HG03025 (cell line): ENCODE measurements at regions not wholly inside any gene's neighbourhood (a gene's known extent, or its start where the extent isn't known, plus 50 kb on each side); places are given as distances from the start of the nearest gene placed in this dataset.

Source experiments
- ATAC-seq: cut with Tn5 transposase; IDR thresholded peaks from one replicate; pipeline ENCODE4 v1.9.1; 2021; ENCODE audit warnings: mild to moderate bottlenecking, moderate library complexity; ENCODE audit not compliant: unreplicated experiment, low FRiP score

DNA sequence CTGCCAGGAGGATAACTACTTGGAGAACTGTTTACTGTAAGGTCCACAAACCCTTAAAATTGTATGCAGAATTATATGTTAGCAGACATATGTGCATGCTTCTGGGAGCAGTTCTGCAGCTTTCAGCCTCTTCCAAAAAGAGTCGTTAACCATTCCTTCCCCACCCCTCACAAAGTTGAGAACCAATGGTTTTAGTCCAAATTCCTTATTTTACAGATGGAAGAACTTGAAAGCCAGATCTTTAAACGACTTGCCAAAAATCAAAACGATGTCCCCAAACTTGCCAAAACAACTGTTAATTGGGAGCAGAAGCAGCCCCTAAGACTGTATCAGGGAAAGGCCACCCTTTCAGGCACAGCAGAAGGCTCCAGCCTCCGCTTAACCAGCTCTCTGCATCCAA, 266.4 kb upstream of the ANKRD55 start:
- ATAC-seq, result no peak

GRCh38 chr5:56498759-56499395, 265.7 kb upstream of the ANKRD55 start:
- no peak for ATAC-seq

DNA sequence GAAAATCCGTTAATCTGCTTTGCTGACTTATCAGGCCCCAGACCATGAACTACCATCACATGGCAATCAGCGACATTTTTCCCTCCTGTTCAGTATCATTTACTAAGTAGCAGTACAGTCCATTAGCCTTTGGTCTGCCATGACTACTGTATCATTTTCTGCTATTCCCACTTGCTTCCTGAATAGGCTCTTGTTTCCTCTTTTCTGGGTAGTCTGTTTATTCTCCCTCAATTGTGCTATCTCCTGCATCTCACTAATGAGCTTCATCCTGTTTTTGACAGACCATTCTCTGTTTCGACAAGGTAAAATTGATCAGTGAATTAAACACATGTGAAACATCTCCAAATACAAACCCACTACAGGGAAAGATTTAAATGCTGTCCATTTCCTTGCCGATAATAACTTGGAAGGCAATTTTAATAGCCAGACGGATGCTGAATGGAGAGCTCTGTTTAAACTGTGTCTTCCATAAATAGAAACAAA, 263.5 kb upstream of the ANKRD55 start:
- ATAC-seq, result no peak

DNA sequence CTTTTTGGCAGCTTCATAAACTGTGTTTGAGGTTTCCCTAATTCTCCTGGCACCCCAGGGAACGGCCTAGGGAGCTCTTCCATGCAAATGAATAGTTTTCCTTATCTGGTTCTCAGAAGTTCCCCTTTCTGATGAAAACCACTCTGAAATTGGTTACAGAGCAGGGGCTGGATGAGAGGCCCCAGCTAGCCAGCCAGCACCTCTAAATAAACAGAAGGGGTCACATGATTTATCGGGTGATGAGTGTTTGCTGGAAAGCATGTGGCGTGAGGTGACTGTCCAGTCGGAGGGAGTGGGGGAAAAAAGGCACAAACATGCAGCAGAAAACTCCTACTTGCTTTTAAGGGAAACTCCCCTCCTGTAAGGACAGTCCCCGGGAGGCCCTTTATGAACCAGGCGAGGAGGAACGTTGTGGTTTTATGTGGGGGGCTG, 261.2 kb upstream of the ANKRD55 start:
- no peak for ATAC-seq

DNA sequence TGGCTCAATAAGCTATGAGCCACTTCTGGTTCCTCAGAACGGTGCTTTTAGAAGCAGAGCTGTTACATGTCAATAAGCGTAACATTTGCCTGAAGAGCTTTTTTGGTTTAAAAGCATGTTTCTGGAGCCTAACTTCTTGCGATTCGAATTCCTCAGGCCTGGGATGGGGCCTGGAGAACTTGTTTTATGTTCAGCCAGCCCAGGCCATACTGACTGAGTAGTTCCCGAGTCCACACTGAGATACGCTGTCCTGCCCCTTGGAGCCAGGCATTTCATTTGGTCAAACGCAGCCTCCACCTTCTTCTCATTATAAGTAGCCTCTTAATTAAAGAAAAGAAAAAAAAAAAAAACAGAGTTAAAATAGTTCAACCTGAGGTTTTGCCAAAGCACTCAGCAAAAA, 260.6 kb upstream of the ANKRD55 start:
- ATAC-seq, result no peak

GRCh38 chr5:56493308-56493707, 260.2 kb upstream of the ANKRD55 start:
- no peak for ATAC-seq

DNA sequence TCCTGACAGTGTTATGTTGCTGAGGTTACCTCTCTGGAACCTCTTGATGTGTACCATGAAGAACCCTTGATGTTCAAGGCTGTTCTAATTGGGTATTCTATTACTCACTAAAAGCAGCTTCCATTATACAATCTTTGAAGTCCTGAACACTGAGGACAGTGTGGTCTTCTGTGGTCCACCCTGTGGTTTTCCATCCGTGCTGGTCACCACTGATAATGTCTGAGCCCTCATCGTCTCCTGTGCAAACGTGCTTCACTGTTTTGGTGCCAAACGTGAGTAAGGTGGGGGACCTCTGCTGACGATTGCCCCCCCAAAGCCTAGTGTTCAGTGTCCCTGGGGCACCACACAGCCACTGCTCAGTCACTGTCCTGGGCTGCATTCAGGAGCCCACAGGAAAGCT, 259.7 kb upstream of the ANKRD55 start:
- ATAC-seq, result no peak

DNA sequence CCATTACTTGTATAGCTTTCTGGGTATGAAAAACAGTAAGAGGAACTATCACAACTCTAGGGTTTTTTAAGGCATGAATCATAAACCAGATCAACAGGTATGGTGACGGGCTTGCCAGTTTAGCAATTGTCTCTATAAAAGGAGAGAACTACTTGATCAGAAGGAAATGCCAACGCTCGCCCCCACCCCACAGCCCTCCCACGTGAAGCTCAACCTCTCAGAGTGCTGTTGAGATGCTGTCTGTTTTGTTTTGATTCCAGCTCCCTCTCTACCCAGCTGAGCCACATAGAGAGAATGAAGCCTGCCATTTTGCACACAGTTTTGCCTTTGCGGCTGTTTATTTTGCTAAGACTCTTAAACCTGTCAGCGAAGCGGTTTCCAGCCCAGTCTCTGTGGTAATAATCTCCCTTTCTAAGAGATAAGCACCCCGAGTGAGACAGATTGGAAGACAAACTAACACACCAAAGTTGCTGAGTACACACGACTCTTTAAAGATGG, 257.9 kb upstream of the ANKRD55 start:
- no peak for ATAC-seq

GRCh38 chr5:56489272-56489671, 256.1 kb upstream of the ANKRD55 start:
- no peak for ATAC-seq

DNA sequence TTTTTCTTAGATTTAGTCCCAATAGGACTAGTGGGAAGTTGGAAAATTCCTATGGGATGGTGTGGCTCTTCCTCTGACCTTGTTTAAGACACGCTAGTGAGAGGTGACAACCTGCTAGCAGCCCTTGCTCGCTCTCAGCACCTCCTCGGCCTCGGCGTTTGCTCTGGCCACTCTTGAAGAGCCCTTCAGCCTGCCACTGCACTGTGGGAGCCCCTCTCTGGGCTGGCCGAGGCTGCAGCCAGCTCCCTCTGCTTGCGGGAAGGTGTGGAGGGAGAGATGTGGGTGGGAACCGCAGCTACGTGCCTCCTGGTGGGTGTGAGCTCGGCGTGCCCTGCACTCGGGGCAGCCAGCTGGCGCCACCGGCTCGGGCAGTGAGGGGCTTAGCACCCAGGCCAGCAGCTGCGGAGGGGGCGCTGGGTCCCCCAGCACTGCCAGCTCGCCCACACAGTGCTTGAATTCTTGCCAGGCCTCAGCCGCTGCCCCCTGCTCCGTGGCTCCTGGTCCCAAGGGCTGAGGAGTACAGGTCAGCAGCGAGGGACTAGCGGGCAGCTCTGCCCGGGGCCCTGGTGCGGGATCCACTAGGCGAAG, 254.5 kb upstream of the ANKRD55 start:
- no peak for ATAC-seq

DNA sequence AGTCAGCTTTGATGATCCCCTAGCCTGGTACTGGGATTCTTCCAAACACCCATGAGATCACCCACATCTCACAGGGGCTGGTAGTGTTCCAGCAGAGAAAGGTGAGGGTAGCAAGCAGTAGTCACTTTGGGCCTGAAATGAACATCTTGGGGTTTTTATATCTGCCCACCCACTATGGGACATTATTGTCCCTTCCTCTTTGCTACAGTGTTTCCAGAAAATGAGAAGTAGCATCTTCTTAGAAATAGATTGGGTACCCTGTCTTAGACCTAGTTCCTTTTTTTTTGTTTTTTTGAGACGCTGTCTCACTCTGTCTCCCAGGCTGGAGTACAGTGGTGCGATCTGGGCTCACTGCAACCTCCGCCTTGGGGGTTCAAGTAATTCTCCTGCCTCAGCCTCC, 249.2 kb upstream of the ANKRD55 start:
- ATAC-seq, result no peak

GRCh38 chr5:56481428-56482357, 248.6 kb upstream of the ANKRD55 start:
- no peak for ATAC-seq

DNA sequence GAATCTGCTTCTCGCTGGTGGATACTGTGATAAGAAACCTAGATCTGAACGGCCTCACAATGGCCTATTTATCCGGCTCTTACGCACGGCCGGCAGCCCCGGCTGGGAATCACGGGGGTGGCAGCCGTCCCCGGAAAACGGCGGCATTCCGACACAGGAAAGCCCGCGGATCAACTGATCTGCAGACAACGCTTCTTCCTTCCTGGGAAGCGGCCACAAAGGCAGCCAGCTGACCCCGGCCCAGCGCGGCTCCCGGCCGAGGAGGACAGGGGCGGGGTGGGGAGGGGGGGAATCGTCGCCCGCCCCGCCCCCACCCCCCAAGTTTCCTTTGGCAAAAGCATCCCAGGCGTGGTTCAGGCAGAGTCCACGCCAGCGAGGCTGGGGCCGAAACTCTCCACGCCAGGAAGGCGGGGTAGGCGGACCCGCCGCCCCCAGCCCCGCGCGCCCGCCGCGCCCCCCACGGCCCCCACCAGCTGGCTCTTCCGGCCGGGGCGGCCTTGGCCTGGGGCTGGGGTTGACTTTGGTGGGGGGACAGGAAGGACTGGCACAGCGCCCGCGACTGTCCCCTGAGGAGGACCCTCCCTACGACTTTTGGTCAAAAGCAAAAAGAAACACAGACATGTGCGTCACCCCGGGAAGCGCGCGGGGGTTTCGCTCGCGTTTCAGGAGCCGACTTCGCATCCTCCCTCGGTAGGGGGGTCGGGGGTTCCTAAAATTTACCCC, 247.7 kb upstream of the ANKRD55 start:
- no peak for ATAC-seq

GRCh38 chr5:56480078-56480704, 247.1 kb upstream of the ANKRD55 start:
- ATAC-seq, result peak; percentile 39

DNA sequence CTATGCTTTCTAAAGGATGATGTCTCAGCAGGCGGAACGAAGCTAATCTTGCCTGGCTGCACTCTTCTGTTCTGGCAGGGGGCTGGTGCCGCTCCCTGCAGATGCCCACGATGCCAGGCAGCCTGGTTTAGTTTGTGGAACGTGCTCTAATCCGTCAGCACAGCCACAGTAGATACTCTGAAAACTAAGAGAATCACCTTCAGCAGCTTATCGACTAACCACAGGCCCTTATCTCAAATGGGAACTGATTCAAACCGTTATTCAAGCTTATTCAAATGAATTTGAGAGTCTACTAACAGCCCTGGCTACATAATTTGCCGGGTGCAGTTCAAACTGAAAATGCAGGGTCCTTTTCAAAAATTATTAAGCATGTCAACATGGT, 246.6 kb upstream of the ANKRD55 start:
- peak; percentile 32 for ATAC-seq

- no peak for ATAC-seq
Measured at GRCh38 chr5:56479126-56479525, 246.0 kb upstream of the ANKRD55 start.

GRCh38 chr5:56478062-56478461, 244.9 kb upstream of the ANKRD55 start:
- no peak for ATAC-seq

- ATAC-seq, result no peak
Measured at GRCh38 chr5:56476487-56476856, 243.3 kb upstream of the ANKRD55 start.

GRCh38 chr5:56475689-56476486, 242.8 kb upstream of the ANKRD55 start:
- ATAC-seq, result no peak
